GM19023 (cell line): ENCODE measurements at regions not wholly inside any gene's neighbourhood (a gene's known extent, or its start where the extent isn't known, plus 50 kb on each side); places are given as distances from the start of the nearest gene placed in this dataset.

Source experiments
- ATAC-seq: cut with Tn5 transposase; IDR thresholded peaks from one replicate; pipeline ENCODE4 v1.9.1; 2021; ENCODE audit warnings: mild to moderate bottlenecking, moderate library complexity; ENCODE audit not compliant: unreplicated experiment

DNA sequence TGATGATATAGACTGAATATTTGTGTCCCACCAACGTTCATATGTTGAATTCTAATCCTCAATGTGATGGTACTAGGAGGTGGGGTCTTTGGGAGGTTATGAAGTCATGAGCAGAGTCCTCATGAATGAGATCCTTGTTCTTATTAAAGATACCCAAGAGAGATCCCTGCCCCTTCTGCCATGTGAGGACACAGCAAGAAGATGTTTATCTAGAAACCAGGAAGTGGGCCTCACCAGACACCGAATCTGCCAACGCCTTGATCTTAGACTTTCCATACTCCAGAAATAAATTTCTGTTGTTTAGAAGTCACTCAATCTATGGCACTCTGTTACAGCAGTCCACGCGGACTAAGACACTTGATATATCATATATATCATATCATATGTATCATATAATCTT lies 67.7 kb upstream of the GCM1 start:
- ATAC-seq, result no peak

- no peak for ATAC-seq
Observed at GRCh38 chr6:53214172-53214571, 65.5 kb upstream of the GCM1 start.

- no peak for ATAC-seq
Observed at GRCh38 chr6:53210811-53211210, 62.2 kb upstream of the GCM1 start.

DNA sequence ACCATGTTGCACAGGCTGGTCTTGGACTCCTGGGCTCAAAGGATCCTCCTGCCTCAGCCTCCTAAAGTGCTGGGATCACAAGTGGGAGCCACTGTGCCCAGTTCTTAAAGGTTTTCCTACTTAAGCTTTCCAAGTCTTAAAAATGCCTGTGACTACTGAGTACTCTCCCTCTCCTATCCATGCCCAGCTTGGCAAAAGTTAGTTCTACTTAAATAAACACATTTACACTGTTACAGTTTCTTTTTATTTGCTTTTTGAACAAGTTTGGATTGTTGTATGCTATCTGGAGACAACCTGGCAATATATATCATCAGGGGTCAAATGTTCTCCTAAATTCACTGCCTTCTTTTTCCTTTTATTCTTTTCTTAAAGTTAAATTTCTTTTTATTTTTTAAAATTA lies 61.0 kb upstream of the GCM1 start:
- ATAC-seq, result no peak

GRCh38 chr6:53205778-53206177 lies 57.1 kb upstream of the GCM1 start:
- no peak for ATAC-seq

DNA sequence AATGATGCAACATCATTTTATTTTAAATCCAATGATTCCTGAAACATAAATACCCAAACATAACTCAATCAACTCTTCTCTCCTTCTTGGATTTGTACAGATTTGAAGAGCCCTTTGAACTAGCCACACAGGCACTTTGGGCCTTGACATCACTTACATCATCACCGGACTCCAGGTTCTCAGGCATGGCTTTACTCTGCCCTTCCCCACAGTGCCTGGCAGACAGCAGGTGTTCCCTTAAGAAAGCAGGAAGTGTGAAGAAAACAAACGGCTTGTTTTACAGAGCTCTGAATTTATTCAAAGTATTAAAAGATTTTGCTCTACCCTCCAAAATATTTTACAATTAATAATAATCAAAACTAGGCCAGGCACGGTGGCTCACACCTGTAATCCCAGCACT lies 54.8 kb upstream of the GCM1 start:
- ATAC-seq, result no peak

DNA sequence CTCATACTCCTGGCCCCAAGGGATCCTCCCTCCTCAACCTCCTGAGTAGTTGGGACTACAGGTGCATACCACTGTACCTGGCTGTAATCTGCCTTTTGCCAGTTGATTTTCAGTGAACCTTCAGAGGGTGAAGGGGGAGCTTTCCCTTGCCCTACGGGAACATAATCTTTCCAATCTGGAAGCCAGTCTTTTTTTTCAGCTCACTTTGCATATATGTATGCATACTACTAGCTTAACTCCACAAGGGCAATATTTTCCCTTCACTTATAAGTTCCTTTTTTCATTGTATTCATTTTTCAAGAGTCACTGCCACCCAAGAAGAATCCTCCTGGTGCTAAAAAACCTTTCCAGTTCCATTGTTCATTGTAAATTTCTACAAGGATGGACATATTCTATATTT lies 53.4 kb upstream of the GCM1 start:
- ATAC-seq, result no peak

DNA sequence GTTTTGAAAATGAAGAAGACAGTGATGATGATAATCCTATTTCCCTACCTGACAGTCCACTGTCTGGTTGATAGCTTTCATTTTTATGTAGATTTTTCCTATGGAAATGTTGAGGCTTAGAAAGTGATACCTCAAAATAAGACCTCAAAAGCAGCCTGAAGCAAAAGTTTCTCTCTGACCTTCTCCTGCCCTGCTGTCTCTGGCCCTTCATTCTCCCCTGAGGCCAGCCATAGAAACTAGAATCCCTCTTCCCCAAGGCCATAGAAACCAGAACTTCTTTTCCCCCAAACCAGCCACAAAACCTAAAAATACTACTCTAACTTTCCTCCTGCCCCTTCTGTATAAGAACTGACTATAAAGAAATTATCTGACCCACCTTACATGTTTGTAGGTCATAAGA lies 52.6 kb upstream of the GCM1 start:
- ATAC-seq, result no peak

GRCh38 chr6:53199765-53200164 lies 51.1 kb upstream of the GCM1 start:
- no peak for ATAC-seq

DNA sequence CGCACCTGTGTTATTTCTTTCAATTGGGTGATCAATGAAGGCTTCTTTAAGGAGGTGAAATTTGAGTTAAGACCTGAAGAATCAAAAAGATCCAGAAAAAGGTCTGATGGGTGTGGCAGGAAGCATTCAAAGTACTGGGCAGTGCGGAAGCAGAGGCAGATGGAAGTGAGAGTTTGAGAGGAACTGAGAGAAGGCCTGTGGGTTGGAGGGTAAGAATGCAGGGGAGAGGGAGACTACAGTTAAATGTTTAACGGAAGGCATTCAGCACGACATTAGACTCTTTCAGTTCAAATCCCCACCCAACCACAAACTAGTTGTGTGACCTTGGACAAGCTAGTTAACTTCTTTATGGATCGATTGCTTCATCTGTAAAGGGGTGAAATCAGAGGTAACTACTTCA lies 50.5 kb upstream of the GCM1 start:
- peak; percentile 85 for ATAC-seq
